Thyroid gland (tissue), 4 donors: ENCODE measurements at regions not wholly inside any gene's neighbourhood (a gene's known extent, or its start where the extent isn't known, plus 50 kb on each side); places are given as distances from the start of the nearest gene placed in this dataset.

Experiments used
- POLR2A ChIP-seq, 2 donors: fragments of 450-650 bp; IDR thresholded peaks; one replicate each; pipeline ENCODE4 v1.6.1; 2017; ENCODE audit warnings: antibody characterized with exemption in 2 of 2, mild to moderate bottlenecking in 2 of 2, moderate library complexity in 1 of 2
- TF ChIP-seq, protein P1 (sequence below), 6 experiments: fragments of 200-600 bp in 3 of 6; fragments of 450-650 bp in 3 of 6; sonication (generic) in 3 of 6; IDR thresholded peaks; one replicate each; pipeline ENCODE4 v1.5.1; 2016 to 2019; ENCODE audit warnings: antibody characterized with exemption in 6 of 6, mild to moderate bottlenecking in 2 of 6, inconsistent platforms in 1 of 6, moderate library complexity in 1 of 6

DNA sequence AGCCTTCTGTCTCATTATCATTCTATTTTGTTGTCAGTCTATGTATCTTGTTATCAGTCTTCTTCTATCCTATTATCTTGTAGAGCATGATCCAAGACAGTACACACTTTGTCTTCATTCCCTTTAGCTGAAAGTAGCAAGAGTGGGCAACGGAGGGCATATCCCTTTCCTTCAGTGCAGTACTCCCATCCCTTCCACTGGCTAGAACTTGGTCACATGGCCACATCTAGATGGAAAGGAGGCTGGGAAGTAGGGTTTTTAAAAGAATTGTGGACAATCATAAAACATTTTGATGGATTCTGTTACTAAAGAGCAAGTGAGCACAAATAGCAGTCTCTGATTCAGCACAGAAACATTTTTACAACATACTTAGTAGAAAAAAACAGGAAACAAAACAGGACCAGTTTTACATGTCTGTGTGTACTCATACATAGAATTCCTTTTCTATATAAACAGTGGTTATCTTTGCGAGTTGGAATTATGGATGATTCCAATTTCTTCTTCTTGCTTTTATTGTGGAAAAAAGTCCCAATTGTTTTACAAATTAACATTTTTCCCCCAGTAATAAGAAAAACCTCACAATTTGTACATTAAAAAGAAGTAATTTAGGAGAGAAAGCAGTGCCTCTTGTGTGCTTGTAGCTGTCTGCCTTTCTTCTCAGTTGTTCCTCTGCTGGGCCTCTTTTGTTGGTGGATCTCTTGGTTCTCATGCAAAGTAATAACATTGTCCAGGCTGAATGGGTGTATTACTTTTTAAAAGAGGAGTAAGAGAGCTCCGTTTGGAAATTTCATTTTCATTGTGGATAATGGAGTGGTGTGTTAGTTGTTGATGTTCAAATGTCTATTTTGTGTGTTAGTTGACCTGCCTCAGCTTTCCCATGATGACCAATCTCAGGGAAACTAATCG is 410.9 kb upstream of the TRPC7 start:
- no peak for TF ChIP-seq POLR2A (IDR thresholded peaks at IDR 0.05)
- TF ChIP-seq, protein P1, sequence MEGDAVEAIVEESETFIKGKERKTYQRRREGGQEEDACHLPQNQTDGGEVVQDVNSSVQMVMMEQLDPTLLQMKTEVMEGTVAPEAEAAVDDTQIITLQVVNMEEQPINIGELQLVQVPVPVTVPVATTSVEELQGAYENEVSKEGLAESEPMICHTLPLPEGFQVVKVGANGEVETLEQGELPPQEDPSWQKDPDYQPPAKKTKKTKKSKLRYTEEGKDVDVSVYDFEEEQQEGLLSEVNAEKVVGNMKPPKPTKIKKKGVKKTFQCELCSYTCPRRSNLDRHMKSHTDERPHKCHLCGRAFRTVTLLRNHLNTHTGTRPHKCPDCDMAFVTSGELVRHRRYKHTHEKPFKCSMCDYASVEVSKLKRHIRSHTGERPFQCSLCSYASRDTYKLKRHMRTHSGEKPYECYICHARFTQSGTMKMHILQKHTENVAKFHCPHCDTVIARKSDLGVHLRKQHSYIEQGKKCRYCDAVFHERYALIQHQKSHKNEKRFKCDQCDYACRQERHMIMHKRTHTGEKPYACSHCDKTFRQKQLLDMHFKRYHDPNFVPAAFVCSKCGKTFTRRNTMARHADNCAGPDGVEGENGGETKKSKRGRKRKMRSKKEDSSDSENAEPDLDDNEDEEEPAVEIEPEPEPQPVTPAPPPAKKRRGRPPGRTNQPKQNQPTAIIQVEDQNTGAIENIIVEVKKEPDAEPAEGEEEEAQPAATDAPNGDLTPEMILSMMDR (IDR thresholded peaks at IDR 0.05), result no peak
